Activated CD4-positive, alpha-beta T cell treated with anti-CD3 and anti-CD28 coated beads for 24 hours (primary cell): ENCODE measurements at regions not wholly inside any gene's neighbourhood (a gene's known extent, or its start where the extent isn't known, plus 50 kb on each side); places are given as distances from the start of the nearest gene placed in this dataset.

ENCODE experiments used
- DNase-seq, 2 donors: peaks; one replicate each; pipeline ENCODE4 v3.0.0-alpha.2; 2020; ENCODE audit warnings: low read depth in 2 of 2

DNA sequence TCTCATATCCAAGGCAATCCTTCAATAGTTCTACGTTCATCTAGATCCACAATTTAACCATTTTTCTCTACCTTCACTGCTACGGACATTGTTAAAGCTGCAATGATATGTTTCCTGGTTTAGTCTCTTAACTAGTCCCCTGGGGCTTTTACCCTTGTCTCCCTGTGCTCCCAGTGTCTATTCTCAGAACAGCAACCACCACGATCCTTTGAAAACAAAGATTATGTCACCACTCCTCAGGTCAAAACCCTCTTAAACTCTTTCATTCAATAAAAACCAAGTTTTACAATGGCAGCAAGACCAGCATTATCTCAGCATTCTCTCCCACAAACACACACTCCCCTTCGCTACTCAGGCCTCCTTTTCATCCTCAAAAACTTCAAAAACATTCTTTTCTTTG lies 298.2 kb upstream of the CHST9 start:
- no peak for DNase-seq

DNA sequence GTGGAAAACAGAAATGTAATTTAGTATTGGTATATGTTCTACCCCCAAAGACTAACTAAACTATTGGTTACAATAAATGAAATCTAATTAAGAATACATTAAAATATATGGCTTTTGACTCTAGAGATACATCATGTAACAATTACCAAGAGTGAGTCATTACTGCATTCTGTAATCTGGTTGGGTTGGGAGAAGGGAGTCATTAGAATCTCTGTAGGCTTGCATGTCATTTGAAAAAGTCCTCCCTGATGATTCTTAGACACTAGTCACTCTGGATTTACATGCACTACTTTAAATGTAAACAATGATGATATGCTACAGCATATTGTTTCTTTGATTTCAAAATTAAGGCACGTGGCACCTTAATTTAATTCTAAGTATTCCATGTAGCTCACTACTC lies 293.4 kb upstream of the CHST9 start:
- no peak for DNase-seq

GRCh38 chr18:27473318-27473717 lies 288.2 kb upstream of the CHST9 start:
- no peak for DNase-seq

- no peak for DNase-seq
Measured at GRCh38 chr18:27467073-27467472, 282.0 kb upstream of the CHST9 start.

- DNase-seq: no peak
Measured at GRCh38 chr18:27461957-27462356, 276.8 kb upstream of the CHST9 start.

DNA sequence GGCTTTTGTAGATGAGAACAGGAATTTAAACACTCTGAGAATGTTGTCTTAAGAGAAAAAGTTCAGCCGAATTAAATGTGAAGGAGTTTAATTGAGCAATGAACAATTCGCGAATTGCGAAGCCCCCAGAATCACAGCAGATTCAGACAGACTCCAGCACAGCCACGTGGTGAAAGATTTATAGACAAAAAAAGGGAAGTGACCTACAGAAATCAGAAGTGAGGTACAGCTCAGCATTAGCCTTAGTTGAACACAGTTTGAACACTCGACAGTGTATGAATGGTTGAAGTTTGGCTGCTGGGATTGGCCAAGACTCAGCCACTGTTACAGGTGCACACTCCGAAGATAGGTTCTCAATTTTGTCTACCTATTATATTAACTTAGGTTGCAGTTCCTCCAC lies 264.0 kb upstream of the CHST9 start:
- DNase-seq: no peak

GRCh38 chr18:27447930-27448329 lies 262.8 kb upstream of the CHST9 start:
- no peak for DNase-seq

DNA sequence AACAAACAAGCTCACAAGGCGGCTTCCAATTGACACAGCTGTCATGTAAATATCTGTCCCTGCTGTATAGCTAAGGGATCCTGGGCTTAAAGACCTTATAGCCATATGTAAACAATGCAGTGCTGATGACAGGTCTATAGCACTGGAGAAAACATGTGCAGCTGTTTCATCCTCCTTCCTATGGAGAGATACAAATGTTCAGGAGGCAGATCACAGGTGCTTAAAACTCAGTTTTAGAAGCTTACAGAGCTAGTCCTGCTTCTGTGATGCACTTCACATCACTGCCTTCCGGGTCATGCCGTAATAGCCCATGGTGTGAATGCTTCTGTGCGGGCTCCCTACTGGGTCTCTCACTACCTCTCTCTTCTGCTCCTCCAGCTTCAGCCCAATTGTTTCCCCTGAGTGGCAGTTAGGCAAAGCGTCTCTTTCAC lies 262.4 kb upstream of the CHST9 start:
- no peak for DNase-seq

- no peak for DNase-seq
Measured at GRCh38 chr18:27430595-27430994, 245.5 kb upstream of the CHST9 start.

DNA sequence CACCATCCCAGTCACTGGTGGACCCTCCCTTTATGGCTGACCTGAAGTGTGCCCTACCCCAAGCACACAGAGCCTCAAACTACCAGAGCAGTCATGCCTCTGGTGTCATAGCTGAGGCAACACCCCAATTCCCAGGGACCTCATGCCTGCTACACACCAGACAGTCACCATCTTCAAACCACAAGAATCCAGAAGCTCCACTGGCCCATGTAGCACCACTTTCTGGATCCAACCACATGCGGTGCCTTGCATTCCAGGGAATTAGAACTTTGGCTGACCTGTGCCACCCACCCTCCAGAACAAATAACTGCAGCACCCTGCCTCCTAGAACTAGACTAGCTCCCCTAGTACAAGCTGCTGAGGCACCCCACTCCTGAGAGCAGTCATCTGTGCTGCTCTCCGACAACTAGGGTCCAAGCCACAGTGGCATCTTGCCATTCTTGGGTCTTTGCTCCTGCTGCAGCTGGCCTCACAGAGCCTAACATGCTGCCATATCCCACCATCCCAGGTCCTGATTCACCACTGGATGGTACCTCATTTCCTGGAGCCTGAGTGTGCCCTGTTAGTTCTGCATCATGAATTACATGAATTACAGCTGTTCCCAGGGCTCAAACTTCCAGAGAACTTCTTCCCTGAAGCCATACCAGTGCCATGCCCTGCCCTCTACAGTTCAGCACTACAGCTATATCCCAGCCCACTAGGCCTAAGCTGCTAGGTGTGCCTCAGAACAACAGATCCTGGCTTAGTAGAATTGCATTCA lies 243.8 kb upstream of the CHST9 start:
- DNase-seq: no peak

- DNase-seq: no peak
Measured at GRCh38 chr18:27428120-27428519, 243.0 kb upstream of the CHST9 start.

- no peak for DNase-seq
Measured at GRCh38 chr18:27423581-27423980, 238.5 kb upstream of the CHST9 start.

DNA sequence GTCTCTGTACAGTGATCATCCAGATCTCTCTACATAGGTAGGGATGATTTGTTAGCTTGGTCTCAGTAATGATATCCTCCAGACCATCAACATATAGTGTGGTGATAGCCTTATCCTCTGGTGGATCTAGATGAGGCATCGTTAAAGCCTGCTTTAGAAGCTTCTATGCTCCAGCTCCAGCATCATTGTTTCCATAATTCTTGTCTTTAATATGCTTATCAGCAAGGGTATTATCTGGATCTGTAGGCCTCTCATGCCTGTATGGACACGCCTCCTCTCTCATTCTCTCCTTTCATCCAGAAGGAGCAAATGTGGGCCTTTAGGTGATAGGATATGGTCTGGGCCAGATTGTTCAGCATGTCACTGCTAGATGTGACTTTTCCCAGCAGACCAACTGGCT lies 234.5 kb upstream of the CHST9 start:
- no peak for DNase-seq

- DNase-seq: no peak
Measured at GRCh38 chr18:27415495-27415894, 230.4 kb upstream of the CHST9 start.

DNA sequence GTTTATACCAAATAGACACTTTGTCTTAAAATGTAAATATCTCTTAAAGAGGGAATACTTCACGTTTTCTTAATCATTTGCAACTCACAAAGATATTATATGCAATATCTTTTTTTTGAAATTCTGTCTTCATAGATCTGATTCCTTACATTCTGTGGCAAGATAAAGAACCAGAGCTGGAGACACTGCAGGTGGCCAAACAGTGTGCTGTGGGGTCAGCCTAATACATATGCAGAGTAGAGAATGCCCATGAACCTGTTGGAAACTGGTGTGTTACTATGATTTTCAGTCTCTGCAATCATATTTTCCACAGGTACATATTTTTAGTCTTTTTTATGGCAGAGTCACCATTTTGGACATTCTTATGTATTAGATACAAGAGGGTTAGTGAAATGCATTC lies 229.6 kb upstream of the CHST9 start:
- DNase-seq: no peak

DNA sequence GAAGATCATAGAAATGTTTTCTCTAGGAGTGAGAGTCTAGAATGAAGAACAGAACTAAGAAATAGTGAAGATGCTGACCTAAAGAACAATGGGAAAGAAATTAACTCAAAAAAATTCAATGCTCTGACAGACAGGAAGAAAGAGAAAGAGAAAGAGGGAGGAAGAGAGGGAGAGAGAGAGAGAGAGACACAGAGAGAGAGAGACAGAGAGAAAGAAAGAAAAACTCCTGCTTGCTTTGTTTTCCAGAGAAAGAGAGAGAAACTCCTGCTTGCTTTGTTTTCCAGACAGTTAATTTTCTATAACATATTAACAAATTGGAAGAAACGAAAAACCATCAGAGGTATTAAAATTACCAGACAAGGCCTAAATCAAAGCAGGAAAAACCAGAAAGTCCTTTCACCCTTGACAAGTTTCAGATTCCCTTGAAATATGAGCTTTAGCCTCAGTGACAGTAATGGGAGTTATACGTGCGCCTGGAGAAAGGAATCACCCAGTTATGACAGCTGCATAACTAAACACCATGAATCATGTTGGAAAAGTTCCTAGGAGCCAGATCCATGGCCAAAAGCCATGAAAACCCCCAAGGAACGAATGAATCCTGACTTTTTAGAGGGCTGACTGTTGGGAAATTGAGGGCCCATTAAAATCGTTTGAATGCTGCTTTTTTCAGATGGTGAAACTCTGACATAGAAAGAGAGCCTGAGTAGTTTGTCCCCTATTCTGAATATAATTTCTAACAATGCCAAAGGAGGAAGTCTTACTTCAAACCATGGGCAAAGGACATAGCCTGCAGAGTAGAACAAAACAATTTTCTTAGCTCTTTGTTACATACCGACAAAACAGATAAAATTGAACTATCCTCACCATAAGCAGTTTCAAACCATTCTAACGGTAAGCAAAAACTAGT lies 228.6 kb upstream of the CHST9 start:
- DNase-seq: no peak

DNA sequence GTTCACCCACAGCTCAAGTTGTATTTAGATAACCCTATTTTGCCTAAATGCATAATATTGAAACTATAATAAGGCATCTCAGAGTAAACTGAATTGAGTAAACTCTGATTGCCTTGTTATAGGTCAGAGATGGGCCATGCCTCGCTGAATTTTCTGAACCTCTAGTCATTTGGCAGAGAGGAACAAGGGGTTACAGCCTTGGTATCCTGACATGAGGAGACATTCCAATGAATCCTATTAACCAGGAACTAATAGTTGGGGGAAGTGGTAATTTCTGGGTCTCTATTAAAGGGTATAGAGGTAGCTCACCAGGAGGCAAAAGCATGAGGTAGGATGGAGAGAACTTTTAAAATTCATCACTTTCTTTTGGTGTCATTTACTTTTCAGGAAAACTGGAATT lies 227.4 kb upstream of the CHST9 start:
- no peak for DNase-seq

- DNase-seq: no peak
Measured at GRCh38 chr18:27411911-27412310, 226.8 kb upstream of the CHST9 start.

- no peak for DNase-seq
Measured at GRCh38 chr18:27411013-27411412, 225.9 kb upstream of the CHST9 start.

DNA sequence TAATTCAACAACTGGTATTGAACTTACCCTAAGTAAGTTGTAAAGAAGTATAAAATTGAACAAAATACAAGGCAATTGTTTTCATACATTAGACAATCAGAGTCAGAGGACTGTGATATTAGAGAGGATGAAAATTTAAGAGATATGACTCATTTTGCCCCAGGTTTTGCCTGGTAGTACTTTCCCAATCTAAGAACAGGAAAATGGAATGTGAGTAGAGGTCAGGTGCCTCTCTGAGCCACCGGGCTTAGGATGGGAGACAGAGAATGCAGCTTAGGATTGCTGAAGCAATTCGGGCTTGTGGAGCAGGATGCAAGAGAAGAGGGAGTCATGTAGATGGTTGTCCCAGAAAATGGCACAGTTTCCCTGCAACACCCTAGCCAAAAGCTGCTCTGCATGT lies 219.7 kb upstream of the CHST9 start:
- no peak for DNase-seq

DNA sequence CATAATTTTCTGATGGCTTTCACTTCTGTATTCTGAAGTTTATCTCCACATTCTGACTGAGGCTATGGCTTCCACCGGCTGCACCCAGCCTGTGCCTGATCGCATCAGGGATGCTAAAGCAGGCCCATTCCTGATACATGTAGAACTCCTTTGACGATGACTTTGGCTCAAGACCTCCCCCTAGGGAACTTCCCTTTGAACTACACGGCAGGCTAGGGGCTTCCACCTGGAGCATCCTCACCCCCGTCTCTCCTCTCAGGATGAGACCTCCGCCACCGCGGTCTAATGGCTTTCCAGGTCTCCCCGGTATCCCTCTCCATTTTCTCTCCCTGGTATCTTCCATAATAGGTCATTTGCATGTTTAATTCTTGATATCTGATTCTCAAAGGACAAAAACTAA lies 214.9 kb upstream of the CHST9 start:
- no peak for DNase-seq

DNA sequence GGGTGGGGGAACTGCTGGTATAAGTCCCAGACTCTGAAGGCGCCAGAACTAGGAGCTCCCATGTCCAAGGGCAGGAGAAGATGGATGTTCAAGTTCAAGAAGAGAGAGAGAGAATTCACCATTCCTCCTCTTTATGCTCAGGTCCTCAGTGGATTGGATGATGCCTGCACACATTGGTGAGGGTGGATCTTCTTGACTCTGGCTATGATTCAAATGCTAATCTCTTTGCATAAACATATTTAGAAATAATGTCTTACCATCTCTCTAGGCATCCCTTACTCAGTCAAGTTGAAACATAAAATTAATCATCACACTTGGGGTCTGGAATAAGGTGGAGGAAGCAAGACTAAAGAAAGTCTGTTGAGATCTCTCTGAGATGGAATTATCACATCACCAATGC lies 210.6 kb upstream of the CHST9 start:
- DNase-seq: no peak

DNA sequence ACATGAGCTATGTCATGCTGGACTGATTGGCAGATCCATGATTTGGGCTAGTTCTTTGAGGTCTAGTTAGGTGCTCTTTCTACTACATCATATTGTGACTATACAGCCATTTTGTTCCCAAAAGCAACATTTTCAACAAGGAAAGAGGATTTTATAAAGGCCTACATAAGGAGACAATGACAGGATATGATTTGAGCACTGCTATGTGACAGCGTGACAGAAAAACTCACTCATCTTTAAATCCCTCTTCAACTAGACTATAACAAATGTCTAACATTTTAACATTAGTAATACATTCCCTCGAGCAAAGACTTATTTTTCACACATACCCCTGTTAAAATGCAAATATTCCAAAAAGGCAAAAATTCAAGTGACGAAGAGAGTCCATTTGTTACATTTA lies 209.6 kb upstream of the CHST9 start:
- no peak for DNase-seq
